Astrocyte (in vitro differentiated cells and primary cell): ENCODE measurements at regions not wholly inside any gene's neighbourhood (a gene's known extent, or its start where the extent isn't known, plus 50 kb on each side); places are given as distances from the start of the nearest gene placed in this dataset.

Experiments used
- DNase-seq: peaks from one replicate; pipeline ENCODE4 v3.0.0-alpha.2; 2010; ENCODE audit warnings: low read depth
- FAIRE-seq: peaks from 2 replicates; lab custom pipeline; 2011; peaks lifted over from hg19 to GRCh38; lab: Jason Lieb, UNC
- H2AFZ ChIP-seq: 2 replicates; pipeline ENCODE4 v1.6.0; 2012; ENCODE audit warnings: low read depth, low read length, inconsistent platforms
- H3K27ac ChIP-seq: 2 replicates; pipeline ENCODE4 v1.5.1; 2011; ENCODE audit warnings: low read depth, low read length, inconsistent platforms
- H3K27me3 ChIP-seq: 2 replicates; pipeline ENCODE4 v1.6.0; 2011; ENCODE audit warnings: low read length, inconsistent platforms; ENCODE audit not compliant: insufficient read depth
- H3K36me3 ChIP-seq: 2 replicates; pipeline ENCODE4 v1.5.1; 2011; ENCODE audit warnings: low read length, inconsistent platforms; ENCODE audit not compliant: insufficient read depth
- H3K4me1 ChIP-seq: 2 replicates; pipeline ENCODE4 v1.5.1; 2011; ENCODE audit warnings: low read length, inconsistent platforms; ENCODE audit not compliant: insufficient read depth
- H3K4me2 ChIP-seq: 2 replicates; pipeline ENCODE4 v1.6.0; 2012; ENCODE audit warnings: low read length, inconsistent platforms
- H3K4me3 ChIP-seq: 2 replicates; pipeline ENCODE4 v1.5.1; 2011; ENCODE audit warnings: low read depth, mild to moderate bottlenecking, low read length, inconsistent platforms; ENCODE audit not compliant: insufficient read depth
- H3K79me2 ChIP-seq: 2 replicates; pipeline ENCODE4 v1.6.0; 2012; ENCODE audit warnings: mild to moderate bottlenecking, low read length, inconsistent platforms; ENCODE audit not compliant: insufficient read depth
- H3K9ac ChIP-seq: 2 replicates; pipeline ENCODE4 v1.6.0; 2012; ENCODE audit warnings: mild to moderate bottlenecking, low read length, inconsistent platforms
- H3K9me3 ChIP-seq: 2 replicates; pipeline ENCODE4 v1.5.1; 2012; ENCODE audit warnings: low read depth, mild to moderate bottlenecking, low read length, inconsistent platforms; ENCODE audit not compliant: insufficient read depth
- H4K20me1 ChIP-seq: 2 replicates; pipeline ENCODE4 v1.6.0; 2012; ENCODE audit warnings: low read length, inconsistent platforms; ENCODE audit not compliant: insufficient read depth
- H3K27ac Mint-ChIP-seq: one replicate; pipeline ENCODE4 v1.8.0; 2021; ENCODE audit warnings: mild to moderate bottlenecking, mixed read lengths; ENCODE audit not compliant: unreplicated experiment
- H3K27me3 Mint-ChIP-seq: one replicate; pipeline ENCODE4 v1.8.0; 2021; ENCODE audit warnings: low read depth, mixed read lengths; ENCODE audit not compliant: unreplicated experiment
- H3K36me3 Mint-ChIP-seq: one replicate; pipeline ENCODE4 v1.8.0; 2021; ENCODE audit warnings: low read depth, mixed read lengths; ENCODE audit not compliant: unreplicated experiment
- H3K4me1 Mint-ChIP-seq: one replicate; pipeline ENCODE4 v1.8.0; 2021; ENCODE audit warnings: low read depth, mixed read lengths; ENCODE audit not compliant: unreplicated experiment
- H3K4me3 Mint-ChIP-seq: one replicate; pipeline ENCODE4 v1.8.0; 2021; ENCODE audit warnings: mild to moderate bottlenecking, moderate library complexity, mixed read lengths; ENCODE audit not compliant: unreplicated experiment
- H3K9me3 Mint-ChIP-seq: one replicate; pipeline ENCODE4 v1.8.0; 2021; ENCODE audit warnings: mild to moderate bottlenecking, mixed read lengths; ENCODE audit not compliant: unreplicated experiment
- CTCF ChIP-seq: IDR thresholded peaks from 2 replicates; pipeline ENCODE4 v1.5.1; 2011; ENCODE audit warnings: low read depth, mild to moderate bottlenecking, inconsistent platforms, low read length, moderate library complexity; ENCODE audit not compliant: insufficient read depth
- EZH2 ChIP-seq: IDR thresholded peaks from 2 replicates; pipeline ENCODE4 v1.6.1; 2012; ENCODE audit warnings: mild to moderate bottlenecking, low read length, inconsistent platforms; ENCODE audit not compliant: insufficient read depth

GRCh38 chr1:75083848-75084514, 50.2 kb upstream of the LHX8 start:
- TF ChIP-seq EZH2 (no peak), CTCF (no peak)
- H3K4me3 ChIP-seq, result no peak overlapping the region
- Mint-ChIP-seq H3K4me3 (no peak overlapping the region), H3K27me3 (no peaks in the 10 kb centered on the region), H3K4me1 (peaks cover 28% of the 10 kb centered on the region), H3K36me3 (no peaks in the 10 kb centered on the region), H3K9me3 (peaks cover 2% of the 10 kb centered on the region), H3K27ac (peak overlapping the region; percentile 97)
- DNase-seq, result peak; percentile 2
- H3K79me2 ChIP-seq, result no peaks in the 10 kb centered on the region
- no peak overlapping the region for H3K9ac ChIP-seq
- no peak for FAIRE-seq
- H3K27me3 ChIP-seq, result no peaks in the 10 kb centered on the region
- no peaks in the 10 kb centered on the region for H3K36me3 ChIP-seq
- H3K27ac ChIP-seq, result no peak overlapping the region
- no peak overlapping the region for H3K4me2 ChIP-seq
- H2AFZ ChIP-seq, result no peak overlapping the region
- no peaks in the 10 kb centered on the region for H4K20me1 ChIP-seq
- H3K9me3 ChIP-seq, result no peaks in the 10 kb centered on the region
- no peaks in the 10 kb centered on the region for H3K4me1 ChIP-seq
